Stimulated activated naive CD8-positive, alpha-beta T cell treated with anti-CD3 and anti-CD28 coated beads, Interleukin-15, Interleukin-2, amounts not matched to agents 100 ng/mL and 50 ng/mL, for 24 hours (primary cell): ENCODE measurements at regions not wholly inside any gene's neighbourhood (a gene's known extent, or its start where the extent isn't known, plus 50 kb on each side); places are given as distances from the start of the nearest gene placed in this dataset.

Source experiments
- H3K27ac Mint-ChIP-seq: one replicate; pipeline ENCODE4 v1.8.0; 2021; ENCODE audit warnings: mild to moderate bottlenecking, mixed read lengths
- H3K27me3 Mint-ChIP-seq: one replicate; pipeline ENCODE4 v1.8.0; 2021; ENCODE audit warnings: mixed read lengths
- H3K36me3 Mint-ChIP-seq: one replicate; pipeline ENCODE4 v1.8.0; 2021; ENCODE audit warnings: low read depth, mixed read lengths
- H3K4me1 Mint-ChIP-seq: one replicate; pipeline ENCODE4 v1.8.0; 2021; ENCODE audit warnings: low read depth, mixed read lengths
- H3K4me3 Mint-ChIP-seq: one replicate; pipeline ENCODE4 v1.8.0; 2021; ENCODE audit warnings: mild to moderate bottlenecking, mixed read lengths
- H3K9me3 Mint-ChIP-seq: one replicate; pipeline ENCODE4 v1.8.0; 2021; ENCODE audit warnings: mixed read lengths

DNA sequence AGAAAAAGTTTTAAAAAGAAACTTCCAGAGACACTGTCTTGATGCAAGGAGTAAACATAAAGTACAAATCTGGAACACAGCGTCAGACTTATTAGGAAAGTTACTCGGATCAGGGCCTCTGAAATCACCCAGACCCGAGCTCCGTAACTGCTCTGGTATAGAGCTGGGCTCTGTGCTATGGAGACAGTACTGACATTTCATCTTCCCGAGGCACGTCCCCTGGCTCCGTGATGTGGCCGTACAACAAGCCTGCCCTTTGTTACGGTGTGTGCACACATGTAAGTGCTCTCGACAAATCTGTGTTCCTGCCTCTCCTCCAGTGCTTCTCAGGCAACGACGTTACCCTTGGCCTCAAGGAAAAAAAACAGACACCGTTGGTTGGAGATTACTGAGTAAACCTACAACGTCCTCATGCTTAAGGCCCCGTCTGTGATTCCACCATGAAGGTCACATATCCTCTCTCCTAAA lies 107.0 kb upstream of the IRF2BP2 start:
- Mint-ChIP-seq H3K9me3 (no peaks in the 10 kb centered on the region), H3K27me3 (no peaks in the 10 kb centered on the region), H3K27ac (no peak overlapping the region), H3K4me3 (no peak overlapping the region), H3K4me1 (peaks cover 16% of the 10 kb centered on the region), H3K36me3 (no peaks in the 10 kb centered on the region)

DNA sequence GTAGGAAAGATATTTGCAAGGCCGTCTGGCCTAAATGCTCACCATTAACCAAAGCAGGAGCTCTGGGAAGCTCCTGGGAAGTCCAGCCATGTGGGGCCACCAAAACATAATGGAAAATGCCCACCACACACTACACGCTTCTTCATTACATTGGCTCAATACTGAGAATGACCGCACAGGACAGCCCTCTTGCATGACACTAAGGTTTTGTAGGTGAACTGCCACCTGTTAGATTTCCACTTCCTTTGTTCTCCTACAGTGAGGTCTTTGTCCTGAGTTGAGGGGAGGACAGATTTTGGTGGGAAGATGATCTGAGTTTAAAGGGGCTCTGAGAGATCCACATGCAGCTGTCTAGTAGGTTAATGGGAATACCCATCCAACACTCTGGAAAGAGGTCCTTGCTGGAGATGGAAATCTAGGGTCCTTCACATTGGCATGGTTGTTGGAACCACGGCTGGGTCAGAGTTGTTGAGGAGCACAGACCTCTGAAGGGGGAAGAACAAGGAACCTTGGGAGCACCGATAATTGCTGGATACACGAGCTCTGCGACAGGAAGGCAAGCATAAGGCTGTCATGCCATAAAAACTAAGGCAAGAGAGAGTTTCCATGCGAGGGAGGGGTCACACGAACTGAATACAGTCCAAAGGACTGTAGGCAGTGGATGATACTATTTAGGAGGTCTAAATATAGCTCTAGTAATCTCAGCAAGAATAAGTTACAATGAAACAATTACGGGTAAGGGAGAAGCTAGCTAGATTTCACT lies 105.5 kb upstream of the IRF2BP2 start:
- Mint-ChIP-seq H3K36me3 (no peaks in the 10 kb centered on the region), H3K9me3 (no peaks in the 10 kb centered on the region), H3K27me3 (no peaks in the 10 kb centered on the region), H3K4me1 (peaks cover 2% of the 10 kb centered on the region), H3K27ac (peak overlapping the region; percentile 7), H3K4me3 (no peak overlapping the region)

DNA sequence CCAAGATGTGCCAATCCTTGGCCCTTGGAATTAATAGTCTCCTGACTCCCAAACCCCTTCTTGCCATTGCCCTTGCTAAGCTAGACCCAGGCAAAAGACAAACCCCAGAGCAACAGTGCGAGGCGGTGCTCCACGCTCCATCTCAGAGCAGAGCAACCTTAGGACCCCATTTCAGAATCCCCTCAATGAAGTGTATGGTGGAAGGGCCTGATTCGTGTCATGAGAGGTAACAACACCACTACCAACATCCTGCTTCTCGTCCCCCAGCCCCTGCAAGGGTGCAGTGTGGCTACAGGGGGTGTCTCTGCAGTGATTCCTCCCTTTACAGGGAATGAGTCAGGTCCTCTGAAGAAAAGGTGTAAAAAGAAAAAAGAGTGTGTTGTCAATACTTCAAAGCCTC lies 103.9 kb upstream of the IRF2BP2 start:
- H3K36me3 Mint-ChIP-seq = no peaks in the 10 kb centered on the region
- H3K27me3 Mint-ChIP-seq = no peaks in the 10 kb centered on the region
- no peaks in the 10 kb centered on the region for H3K9me3 Mint-ChIP-seq
- H3K27ac Mint-ChIP-seq = no peak overlapping the region
- H3K4me1 Mint-ChIP-seq = no peaks in the 10 kb centered on the region
- no peak overlapping the region for H3K4me3 Mint-ChIP-seq

DNA sequence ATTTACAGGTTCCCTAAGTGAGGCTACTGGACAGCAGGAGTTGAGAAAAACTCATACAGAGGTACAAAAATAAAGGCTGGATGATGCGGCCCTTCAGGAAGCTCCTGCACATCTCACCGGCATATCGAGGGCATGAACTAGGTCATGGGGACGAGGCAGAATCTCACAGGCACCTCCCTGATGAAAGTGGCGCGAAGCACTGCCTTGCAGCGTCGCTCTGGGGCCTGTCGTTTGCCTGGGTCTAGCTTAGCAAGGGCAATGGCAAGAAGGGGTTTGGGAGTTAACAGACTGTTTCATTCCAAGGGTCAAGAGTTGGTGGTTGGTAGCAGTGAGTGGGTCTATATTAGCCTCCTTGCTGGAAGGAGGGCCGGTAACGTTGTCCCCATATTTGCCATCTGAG lies 103.5 kb upstream of the IRF2BP2 start:
- Mint-ChIP-seq H3K9me3 (no peaks in the 10 kb centered on the region), H3K36me3 (no peaks in the 10 kb centered on the region), H3K27me3 (no peaks in the 10 kb centered on the region), H3K27ac (no peak overlapping the region), H3K4me1 (no peaks in the 10 kb centered on the region), H3K4me3 (no peak overlapping the region)

DNA sequence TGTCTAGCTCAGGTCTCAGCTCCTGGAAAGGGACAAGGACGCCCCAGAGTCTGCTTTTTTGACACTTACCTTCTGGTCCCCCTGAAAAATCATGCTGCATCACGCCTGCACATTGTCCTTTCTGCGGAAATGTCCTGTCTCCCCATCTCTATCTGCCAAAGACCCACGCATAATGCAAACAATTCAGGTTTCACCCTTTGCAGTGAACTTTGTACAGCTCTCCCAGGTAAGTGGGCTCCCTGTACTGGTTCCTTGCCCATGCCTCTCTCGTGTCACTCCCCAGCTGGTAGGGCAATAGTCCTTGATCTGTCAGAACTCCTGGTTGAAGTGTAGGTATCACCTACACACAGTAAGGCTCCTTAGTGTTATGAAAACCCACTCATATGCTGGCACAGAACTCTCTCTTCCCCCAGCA lies 102.9 kb upstream of the IRF2BP2 start:
- Mint-ChIP-seq H3K4me3 (no peak overlapping the region), H3K36me3 (no peaks in the 10 kb centered on the region), H3K27ac (no peak overlapping the region), H3K27me3 (no peaks in the 10 kb centered on the region), H3K9me3 (no peaks in the 10 kb centered on the region), H3K4me1 (no peaks in the 10 kb centered on the region)

DNA sequence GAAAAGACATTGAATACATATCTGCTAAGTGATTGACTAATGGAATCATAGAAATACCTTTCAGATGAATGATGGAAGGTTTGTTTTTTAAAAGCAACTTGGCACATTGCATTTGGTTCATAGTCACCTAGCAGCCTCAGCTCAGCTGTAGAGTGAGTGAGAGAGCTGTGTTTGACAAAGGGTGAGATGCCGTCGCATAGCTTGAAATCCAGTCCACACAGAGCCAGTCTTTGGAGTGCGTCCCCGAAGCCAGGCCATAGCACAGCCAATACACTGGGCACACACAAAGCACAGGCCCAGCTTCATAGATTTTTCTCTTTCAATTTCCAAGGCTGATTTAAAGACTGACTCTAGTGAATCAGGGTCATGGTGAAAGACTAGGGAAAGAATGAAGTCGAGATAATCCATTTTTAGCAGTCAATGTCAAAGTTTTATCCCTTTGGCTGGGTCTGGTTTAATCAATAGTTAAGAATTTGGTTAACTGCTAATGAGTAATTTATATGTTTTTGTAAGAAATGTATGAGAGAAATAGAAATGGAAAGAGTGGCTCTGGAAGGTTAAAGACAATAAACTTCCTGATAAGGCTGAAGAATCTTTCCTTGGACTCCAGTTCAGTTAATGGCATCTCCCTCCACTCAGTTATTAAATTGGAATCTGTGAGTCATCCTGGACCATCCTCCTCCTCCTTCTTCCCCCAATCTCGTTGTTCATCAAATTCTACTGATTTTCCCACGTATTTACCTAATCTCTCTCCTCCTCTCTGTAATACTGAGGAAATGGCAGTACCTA lies 101.2 kb upstream of the IRF2BP2 start:
- Mint-ChIP-seq H3K27me3 (no peaks in the 10 kb centered on the region), H3K4me1 (no peaks in the 10 kb centered on the region), H3K9me3 (no peaks in the 10 kb centered on the region), H3K36me3 (no peaks in the 10 kb centered on the region), H3K27ac (no peak overlapping the region), H3K4me3 (no peak overlapping the region)

DNA sequence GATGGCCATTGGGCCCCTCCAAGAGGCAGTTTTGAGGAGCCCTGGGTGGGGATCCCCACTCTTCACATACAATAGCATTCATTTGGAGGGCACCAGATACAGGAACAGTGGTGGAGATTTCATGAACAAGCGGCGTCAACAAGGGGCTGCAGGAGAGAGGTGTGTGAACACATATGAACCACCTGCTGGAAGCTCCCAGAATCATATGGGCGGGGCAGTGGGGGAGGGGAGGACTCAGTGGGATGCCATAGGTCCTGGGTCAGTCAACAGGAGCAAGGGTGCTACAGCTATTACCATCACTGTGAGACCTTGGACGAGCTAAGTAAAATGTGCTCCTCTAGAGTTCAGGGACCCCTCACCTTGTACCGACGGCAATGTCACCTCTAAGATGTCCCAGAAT lies 100.4 kb upstream of the IRF2BP2 start:
- H3K9me3 Mint-ChIP-seq = no peaks in the 10 kb centered on the region
- no peaks in the 10 kb centered on the region for H3K27me3 Mint-ChIP-seq
- no peak overlapping the region for H3K27ac Mint-ChIP-seq
- no peak overlapping the region for H3K4me3 Mint-ChIP-seq
- H3K36me3 Mint-ChIP-seq = no peaks in the 10 kb centered on the region
- H3K4me1 Mint-ChIP-seq = no peaks in the 10 kb centered on the region

DNA sequence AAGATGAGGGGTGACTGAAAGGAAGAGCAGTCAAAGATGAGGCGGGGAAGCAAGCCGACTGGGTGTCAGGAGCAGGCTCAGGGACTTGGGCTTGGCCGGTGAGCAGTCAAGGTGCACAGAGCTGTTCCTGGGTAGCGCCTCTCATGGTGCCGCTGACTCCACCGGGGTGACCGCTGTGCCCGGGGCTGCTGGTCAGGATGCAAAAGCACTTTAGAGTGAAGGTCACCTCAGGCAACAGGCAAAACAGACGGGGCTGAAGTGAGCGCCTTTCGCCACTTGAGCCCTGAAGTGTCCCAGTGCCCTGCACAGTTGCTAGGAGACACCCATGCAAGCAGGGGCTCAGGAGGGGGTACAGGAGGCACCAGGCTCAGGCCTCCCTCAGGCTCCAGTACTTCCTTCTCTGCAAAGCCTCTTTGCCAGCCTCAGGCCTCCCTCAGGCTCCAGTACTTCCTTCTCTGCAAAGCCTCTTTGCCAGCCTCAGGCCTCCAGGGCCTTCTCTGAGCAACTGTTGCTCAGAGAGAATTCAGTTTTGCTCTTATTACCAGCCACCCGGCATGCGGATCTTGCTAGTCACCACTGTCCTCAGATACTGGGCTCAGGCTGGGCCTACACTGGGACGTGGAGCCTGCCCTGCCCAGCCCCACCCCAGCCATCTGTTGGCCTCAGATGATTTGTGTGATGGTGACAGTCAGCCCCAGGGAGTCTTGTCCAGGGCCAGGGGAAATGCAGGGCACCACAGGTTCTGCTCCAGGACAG lies 99.7 kb upstream of the IRF2BP2 start:
- Mint-ChIP-seq H3K27ac (no peak overlapping the region), H3K36me3 (no peaks in the 10 kb centered on the region), H3K4me3 (no peak overlapping the region), H3K9me3 (no peaks in the 10 kb centered on the region), H3K4me1 (no peaks in the 10 kb centered on the region), H3K27me3 (no peaks in the 10 kb centered on the region)

DNA sequence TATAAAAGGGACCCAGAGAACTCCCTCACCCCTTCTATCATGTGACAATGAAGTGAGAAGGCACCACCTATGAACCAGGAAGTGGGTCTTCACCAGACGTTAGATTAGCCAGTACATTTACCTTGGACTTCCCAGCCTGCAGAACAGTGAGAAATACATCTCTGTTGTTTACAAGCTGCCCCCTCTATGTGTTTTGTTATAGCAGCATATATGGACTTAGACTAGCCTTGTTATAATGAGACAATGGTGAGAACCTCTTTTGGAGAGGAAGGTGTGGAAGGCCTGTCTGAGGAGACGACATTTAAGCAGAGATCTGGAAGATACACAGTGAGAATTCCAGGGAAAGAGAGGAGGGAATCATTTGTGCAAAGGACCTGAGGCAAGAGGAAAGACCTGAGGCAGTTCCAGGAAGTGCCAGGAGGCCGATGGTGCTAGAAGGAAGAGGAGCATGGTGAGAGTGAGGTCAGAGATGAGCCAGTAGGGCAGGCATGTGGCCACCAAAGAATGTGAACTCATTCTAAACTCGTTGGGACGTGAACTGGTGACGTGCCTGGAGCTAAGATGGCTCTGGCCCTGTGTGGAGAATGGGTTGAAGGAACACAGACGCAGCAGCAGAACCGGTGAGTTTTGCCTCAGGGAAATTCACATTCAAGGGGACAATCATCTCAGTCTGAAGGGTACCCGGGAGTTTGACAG lies 98.9 kb upstream of the IRF2BP2 start:
- no peaks in the 10 kb centered on the region for H3K36me3 Mint-ChIP-seq
- H3K27ac Mint-ChIP-seq = no peak overlapping the region
- no peaks in the 10 kb centered on the region for H3K9me3 Mint-ChIP-seq
- no peaks in the 10 kb centered on the region for H3K27me3 Mint-ChIP-seq
- H3K4me3 Mint-ChIP-seq = no peak overlapping the region
- no peaks in the 10 kb centered on the region for H3K4me1 Mint-ChIP-seq

DNA sequence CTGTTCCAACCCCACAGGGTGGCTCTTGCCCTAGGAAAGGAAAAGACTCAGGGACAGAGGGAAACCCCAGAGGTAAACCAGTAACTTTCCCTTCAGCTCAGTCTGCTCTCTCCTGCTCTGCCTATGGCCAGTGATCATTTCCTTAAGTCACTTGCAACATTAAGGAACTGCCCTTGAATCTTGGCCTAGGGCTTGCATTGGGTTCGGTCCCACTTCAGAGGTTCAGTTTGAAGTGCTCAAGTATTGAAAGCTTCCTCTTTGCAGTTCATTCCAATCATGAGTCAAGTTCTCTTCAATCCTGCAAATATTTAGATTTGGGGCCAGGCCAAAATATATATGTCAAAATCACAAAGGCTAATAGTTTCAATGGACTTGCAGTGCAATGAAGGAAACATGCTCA lies 97.7 kb upstream of the IRF2BP2 start:
- Mint-ChIP-seq H3K4me3 (no peak overlapping the region), H3K27me3 (no peaks in the 10 kb centered on the region), H3K36me3 (no peaks in the 10 kb centered on the region), H3K4me1 (no peaks in the 10 kb centered on the region), H3K27ac (no peak overlapping the region), H3K9me3 (no peaks in the 10 kb centered on the region)

DNA sequence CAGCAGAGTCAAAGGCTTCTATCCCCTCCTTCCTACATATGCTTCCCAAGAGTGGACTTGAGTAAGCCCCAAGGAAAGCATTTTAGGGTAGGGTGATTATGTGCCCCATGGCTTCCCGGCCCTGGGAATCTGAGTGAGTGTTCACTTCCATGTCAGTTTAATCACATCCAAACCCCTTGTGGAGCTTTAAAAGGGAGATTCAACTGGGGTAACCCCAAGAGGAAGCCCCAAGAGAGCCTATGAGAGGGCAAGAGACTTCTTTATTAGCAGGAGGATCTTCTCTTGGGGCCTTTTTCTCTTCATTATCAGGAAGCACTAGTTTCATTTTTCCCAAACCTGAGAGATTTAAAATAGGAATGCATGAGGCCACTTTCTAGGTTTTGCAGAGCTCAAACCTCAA lies 97.0 kb upstream of the IRF2BP2 start:
- no peaks in the 10 kb centered on the region for H3K9me3 Mint-ChIP-seq
- H3K4me3 Mint-ChIP-seq = no peak overlapping the region
- H3K27ac Mint-ChIP-seq = no peak overlapping the region
- H3K36me3 Mint-ChIP-seq = no peaks in the 10 kb centered on the region
- H3K27me3 Mint-ChIP-seq = no peaks in the 10 kb centered on the region
- H3K4me1 Mint-ChIP-seq = no peaks in the 10 kb centered on the region

DNA sequence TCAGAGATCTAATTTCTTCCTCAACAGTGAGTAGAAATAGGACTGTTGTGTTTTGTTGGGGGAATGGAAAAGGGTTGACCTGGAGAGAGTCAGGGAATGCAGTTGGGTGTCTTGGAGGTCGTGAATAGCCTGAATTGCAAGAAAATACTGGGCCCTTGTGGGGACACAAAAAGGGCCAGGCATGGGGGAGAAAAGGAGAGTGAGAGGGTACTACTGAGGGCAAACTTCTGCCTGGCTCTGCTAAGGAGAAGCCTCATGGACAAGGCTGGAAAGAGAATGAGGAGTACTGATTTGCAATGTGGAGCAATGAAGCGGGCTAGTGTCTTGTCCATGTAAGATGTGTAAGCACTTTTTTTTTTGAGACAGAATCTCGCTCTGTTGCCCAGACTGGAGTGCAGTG lies 96.2 kb upstream of the IRF2BP2 start:
- Mint-ChIP-seq H3K4me1 (no peaks in the 10 kb centered on the region), H3K27ac (no peak overlapping the region), H3K27me3 (no peaks in the 10 kb centered on the region), H3K9me3 (no peaks in the 10 kb centered on the region), H3K36me3 (no peaks in the 10 kb centered on the region), H3K4me3 (no peak overlapping the region)

DNA sequence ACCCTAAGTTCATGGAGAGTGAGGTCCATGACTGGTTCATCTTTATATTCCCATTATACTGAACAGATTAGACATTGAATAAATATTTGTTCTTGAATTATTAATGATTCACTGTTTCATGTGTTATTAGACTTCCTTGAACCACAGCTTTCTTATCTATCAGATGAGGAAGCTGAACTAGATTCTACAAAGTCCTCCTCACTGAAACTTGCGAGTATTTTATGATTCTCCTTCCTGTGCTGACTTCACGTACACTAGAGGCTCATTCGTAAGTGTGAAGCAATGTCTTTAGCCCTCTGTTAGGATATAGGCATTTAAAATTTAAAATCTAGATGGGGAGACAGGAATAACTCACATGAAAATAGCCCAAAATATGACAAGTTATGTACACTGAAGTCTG lies 95.6 kb upstream of the IRF2BP2 start:
- no peak overlapping the region for H3K27ac Mint-ChIP-seq
- H3K4me3 Mint-ChIP-seq = no peak overlapping the region
- H3K36me3 Mint-ChIP-seq = no peaks in the 10 kb centered on the region
- no peaks in the 10 kb centered on the region for H3K27me3 Mint-ChIP-seq
- H3K9me3 Mint-ChIP-seq = no peaks in the 10 kb centered on the region
- H3K4me1 Mint-ChIP-seq = no peaks in the 10 kb centered on the region

DNA sequence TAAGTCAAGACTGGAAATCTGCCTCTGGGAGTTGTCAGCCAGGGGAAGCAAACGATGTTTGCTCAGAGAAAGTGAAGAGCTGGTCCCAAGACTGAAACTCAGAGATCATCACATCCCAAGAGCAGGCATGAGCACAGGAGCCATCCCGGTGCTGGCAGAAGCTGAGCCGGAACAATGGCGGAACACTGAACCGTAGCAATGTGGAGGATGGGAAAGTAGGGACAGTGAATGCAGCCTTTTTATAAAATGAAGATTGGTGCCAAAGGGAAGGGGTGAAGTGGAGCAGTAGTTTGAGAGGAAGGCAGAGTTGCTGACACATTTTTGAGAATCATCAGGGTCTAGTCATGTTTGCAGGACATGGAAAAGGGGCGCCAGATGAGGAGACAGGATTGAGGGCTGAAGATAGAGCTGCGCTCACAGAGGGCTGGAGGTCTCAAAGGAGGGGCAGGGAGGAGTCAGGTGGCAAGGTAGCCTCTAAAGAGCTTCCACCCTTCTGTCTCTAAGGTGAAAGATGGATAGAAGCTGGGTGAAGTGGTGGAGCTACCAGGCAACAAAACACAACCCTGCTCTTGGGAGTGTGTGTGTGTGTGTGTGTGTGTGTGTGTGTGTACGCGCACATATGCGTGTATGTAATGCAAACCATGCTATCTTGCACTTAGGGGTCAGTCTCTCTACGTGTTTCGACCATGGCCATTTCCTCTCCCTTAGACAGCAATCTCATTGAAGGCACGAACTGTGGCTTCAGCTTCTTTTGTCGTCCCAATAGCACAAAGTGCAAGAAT lies 94.3 kb upstream of the IRF2BP2 start:
- Mint-ChIP-seq H3K4me1 (peaks cover 11% of the 10 kb centered on the region), H3K27ac (no peak overlapping the region), H3K36me3 (no peaks in the 10 kb centered on the region)

More for the DNA sequence above, 94.3 kb upstream of the IRF2BP2 start:
- Mint-ChIP-seq H3K4me3 (no peak overlapping the region), H3K9me3 (no peaks in the 10 kb centered on the region), H3K27me3 (no peaks in the 10 kb centered on the region)
